Endothelial cell of umbilical vein (primary cell): ENCODE measurements at regions not wholly inside any gene's neighbourhood (a gene's known extent, or its start where the extent isn't known, plus 50 kb on each side); places are given as distances from the start of the nearest gene placed in this dataset.

Experiments used
- EZH2 ChIP-seq: IDR thresholded peaks from 2 replicates; pipeline ENCODE4 v1.6.1; 2012; ENCODE audit warnings: borderline replicate concordance, low read depth, mild to moderate bottlenecking, moderate library complexity, low read length, inconsistent platforms; ENCODE audit not compliant: severe bottlenecking
- GATA2 ChIP-seq: IDR thresholded peaks from 2 replicates; pipeline ENCODE4 v1.7.0; 2011; ENCODE audit warnings: low read depth, mild to moderate bottlenecking, moderate library complexity, mixed read lengths, low read length; ENCODE audit not compliant: insufficient read length, insufficient read depth
- JUN ChIP-seq: IDR thresholded peaks from 2 replicates; pipeline ENCODE4 v1.6.1; 2011; ENCODE audit warnings: borderline replicate concordance, low read depth; ENCODE audit not compliant: insufficient read length, insufficient read depth
- POLR2A ChIP-seq: IDR thresholded peaks from 2 replicates; pipeline ENCODE4 v1.6.1; 2012; ENCODE audit warnings: low read depth, mild to moderate bottlenecking, control low read depth, low read length
- POLR2AphosphoS5 ChIP-seq: IDR thresholded peaks from 2 replicates; pipeline ENCODE4 v1.6.1; 2012; ENCODE audit warnings: low read depth, mild to moderate bottlenecking, control low read depth, low read length, moderate library complexity; ENCODE audit not compliant: insufficient read depth
- TF ChIP-seq, protein P1 (sequence below), 2 donors: IDR thresholded peaks; 1 replicate in 1 of 2; 2 replicates in 1 of 2; pipeline ENCODE4 v1.5.1; 2011; ENCODE audit warnings: low read length in 2 of 2, mild to moderate bottlenecking in 2 of 2, moderate library complexity in 2 of 2, control low read depth in 1 of 2, inconsistent platforms in 1 of 2, low read depth in 1 of 2; ENCODE audit not compliant: insufficient read depth in 1 of 2; ENCODE audit errors: extremely low read depth in 1 of 2
- TF ChIP-seq, protein P2 (sequence below): IDR thresholded peaks from 2 replicates; pipeline ENCODE4 v1.6.1; 2011; ENCODE audit not compliant: insufficient read depth, insufficient read length

DNA sequence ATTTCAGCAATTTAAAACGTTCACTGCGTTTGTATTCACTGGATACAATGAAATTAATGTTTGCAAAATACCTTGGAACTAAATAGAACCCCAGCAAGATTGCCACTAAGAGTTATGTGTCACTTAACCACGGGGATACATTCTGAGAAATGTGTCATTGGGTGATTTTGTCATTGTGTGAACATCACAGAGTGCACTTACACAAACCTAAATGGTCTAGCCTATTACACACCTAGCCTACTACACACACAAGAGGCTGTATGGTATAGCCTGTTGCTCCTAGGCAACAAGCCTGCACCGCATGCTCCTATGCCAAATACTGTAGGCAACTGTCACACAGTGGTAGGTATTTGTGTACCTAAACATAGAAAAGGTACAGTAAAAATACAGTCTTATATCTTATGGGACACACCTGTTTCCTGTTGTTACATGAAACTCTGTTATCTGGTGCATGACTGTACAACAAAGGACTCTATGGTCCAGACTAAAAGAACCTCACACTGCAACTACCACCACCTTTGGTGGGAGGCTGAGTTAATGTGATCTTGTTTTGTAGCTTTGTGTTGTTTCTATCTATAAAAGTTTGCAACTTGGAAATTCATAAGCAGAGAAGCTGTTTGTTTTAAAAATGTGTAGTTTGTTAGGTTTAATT is 92.2 kb upstream of the NTRK3 start:
- TF ChIP-seq, protein P1, sequence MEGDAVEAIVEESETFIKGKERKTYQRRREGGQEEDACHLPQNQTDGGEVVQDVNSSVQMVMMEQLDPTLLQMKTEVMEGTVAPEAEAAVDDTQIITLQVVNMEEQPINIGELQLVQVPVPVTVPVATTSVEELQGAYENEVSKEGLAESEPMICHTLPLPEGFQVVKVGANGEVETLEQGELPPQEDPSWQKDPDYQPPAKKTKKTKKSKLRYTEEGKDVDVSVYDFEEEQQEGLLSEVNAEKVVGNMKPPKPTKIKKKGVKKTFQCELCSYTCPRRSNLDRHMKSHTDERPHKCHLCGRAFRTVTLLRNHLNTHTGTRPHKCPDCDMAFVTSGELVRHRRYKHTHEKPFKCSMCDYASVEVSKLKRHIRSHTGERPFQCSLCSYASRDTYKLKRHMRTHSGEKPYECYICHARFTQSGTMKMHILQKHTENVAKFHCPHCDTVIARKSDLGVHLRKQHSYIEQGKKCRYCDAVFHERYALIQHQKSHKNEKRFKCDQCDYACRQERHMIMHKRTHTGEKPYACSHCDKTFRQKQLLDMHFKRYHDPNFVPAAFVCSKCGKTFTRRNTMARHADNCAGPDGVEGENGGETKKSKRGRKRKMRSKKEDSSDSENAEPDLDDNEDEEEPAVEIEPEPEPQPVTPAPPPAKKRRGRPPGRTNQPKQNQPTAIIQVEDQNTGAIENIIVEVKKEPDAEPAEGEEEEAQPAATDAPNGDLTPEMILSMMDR (IDR thresholded peaks at IDR 0.05; ENCODE audit: extremely low read depth in 1 of 2, insufficient read depth in 1 of 2, low read depth in 1 of 2, low read length in 2 of 2), result no peak
- TF ChIP-seq POLR2A (no peak), JUN (no peak), EZH2 (no peak), POLR2AphosphoS5 (no peak), GATA2 (no peak)
- TF ChIP-seq, protein P2, sequence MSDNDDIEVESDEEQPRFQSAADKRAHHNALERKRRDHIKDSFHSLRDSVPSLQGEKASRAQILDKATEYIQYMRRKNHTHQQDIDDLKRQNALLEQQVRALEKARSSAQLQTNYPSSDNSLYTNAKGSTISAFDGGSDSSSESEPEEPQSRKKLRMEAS, result no peak
